CD4-positive, alpha-beta T cell (primary cell): ENCODE measurements at regions not wholly inside any gene's neighbourhood (a gene's known extent, or its start where the extent isn't known, plus 50 kb on each side); places are given as distances from the start of the nearest gene placed in this dataset. TPM values are rescaled to one million over a fixed set of nuclear protein-coding genes. Genes with fewer than 3 reads are reported as not detected.

Experiments used
- ATAC-seq: fragments of 200-7000 bp; cut with Tn5 transposase; one replicate; pipeline ENCODE4 v1.10.0; 2022; ENCODE audit warnings: mild to moderate bottlenecking; ENCODE audit not compliant: poor library complexity
- CTCF ChIA-PET: fragments of 350-600 bp; sonication (Branson Sonifier 250); formaldehyde crosslinking; loops from one replicate; lab custom pipeline; 2021; ENCODE audit warnings: antibody characterized with exemption, inconsistent platforms; lab: Charles Lee
- POLR2A ChIA-PET: fragments of 350-600 bp; sonication (Branson Sonifier 250); formaldehyde crosslinking; loops from one replicate; lab custom pipeline; 2021; ENCODE audit warnings: antibody characterized with exemption, inconsistent platforms; lab: Charles Lee
- DNase-seq, 14 experiments: peaks; one replicate each; pipeline ENCODE4 v3.0.0-alpha.2; 2013 to 2020; ENCODE audit warnings: mixed read lengths in 2 of 14
- H3K27ac ChIP-seq, 2 donors: one replicate each; pipeline versions ENCODE4 v1.5.1 to v1.7.0; 2013; ENCODE audit warnings: low read length in 2 of 2, low read depth in 1 of 2, mild to moderate bottlenecking in 1 of 2
- H3K27me3 ChIP-seq, 2 experiments: 1 replicate in 1 of 2; 2 replicates in 1 of 2; pipeline versions ENCODE4 v1.6.1 to v1.7.0; 2013; ENCODE audit warnings: low read length in 2 of 2, control low read depth in 1 of 2, mild to moderate bottlenecking in 1 of 2, moderate library complexity in 1 of 2; ENCODE audit not compliant: insufficient read depth in 2 of 2, control insufficient read depth in 1 of 2
- H3K36me3 ChIP-seq: one replicate; pipeline ENCODE4 v1.6.1; 2013; ENCODE audit warnings: low read length, control low read depth; ENCODE audit not compliant: insufficient read depth
- H3K4me1 ChIP-seq: one replicate; pipeline ENCODE4 v1.6.1; 2013; ENCODE audit warnings: low read length, control low read depth; ENCODE audit not compliant: insufficient read depth
- H3K4me3 ChIP-seq: one replicate; pipeline ENCODE4 v1.5.1; 2013; ENCODE audit warnings: mild to moderate bottlenecking, low read length, moderate library complexity
- H3K9me3 ChIP-seq, 2 experiments: 1 replicate in 1 of 2; 2 replicates in 1 of 2; pipeline versions ENCODE4 v1.6.1 to v1.7.0; 2013; ENCODE audit warnings: low read length in 2 of 2, mild to moderate bottlenecking in 2 of 2, control low read depth in 1 of 2, moderate library complexity in 1 of 2; ENCODE audit not compliant: control insufficient read depth in 1 of 2, insufficient read depth in 1 of 2
- H3K27ac Mint-ChIP-seq: one replicate; pipeline ENCODE4 v1.8.0; 2020; ENCODE audit warnings: mixed read lengths
- H3K27me3 Mint-ChIP-seq: one replicate; pipeline ENCODE4 v1.8.0; 2021; ENCODE audit warnings: mixed read lengths
- H3K36me3 Mint-ChIP-seq: one replicate; pipeline ENCODE4 v1.8.0; 2021; ENCODE audit warnings: low read depth, mixed read lengths
- H3K4me1 Mint-ChIP-seq: one replicate; pipeline ENCODE4 v1.8.0; 2021; ENCODE audit warnings: low read depth, mixed read lengths
- H3K4me3 Mint-ChIP-seq: one replicate; pipeline ENCODE4 v1.8.0; 2020; ENCODE audit warnings: mild to moderate bottlenecking, mixed read lengths
- H3K9me3 Mint-ChIP-seq: one replicate; pipeline ENCODE4 v1.8.0; 2020; ENCODE audit warnings: mixed read lengths
- CTCF ChIP-seq: fragments of 200-600 bp; IDR thresholded peaks from one replicate; pipeline ENCODE4 v1.8.0; 2022; ENCODE audit warnings: antibody characterized with exemption, mild to moderate bottlenecking
- intact Hi-C, 2 experiments: fragments of 100-400 bp; cut with DNase I in 1 of 2; cut with micrococcal nuclease in 1 of 2; formaldehyde crosslinking; loops; one replicate each; pipeline versions ENCODE4 v1.15.1 to v1.9.0; 2023 to 2025; cut with DNase I, micrococcal nuclease
- microRNA-seq: library from miRNA; unstranded; fragments of <30 nt; microRNA quantifications from one replicate; pipeline ENCODE4 v1.2.0, GENCODE V29; 2021; ENCODE audit warnings: borderline microRNAs expressed, borderline replicate concordance

- no peaks in the 10 kb centered on the region for H3K27me3 Mint-ChIP-seq
- no peaks in the 10 kb centered on the region for H3K36me3 Mint-ChIP-seq
- POLR2A ChIA-PET = no interaction called here
- ATAC-seq = no peak
- no peak overlapping the region for H3K27ac ChIP-seq
- no peak for DNase-seq
- H3K27ac Mint-ChIP-seq = no peak overlapping the region
- TF ChIP-seq CTCF = no peak
- peaks cover 0 to 5% of the 10 kb centered on the region in 2 experiments for H3K9me3 ChIP-seq
- no peaks in the 10 kb centered on the region for H3K4me1 Mint-ChIP-seq
- no peaks in the 10 kb centered on the region for H3K36me3 ChIP-seq
- H3K4me1 ChIP-seq = no peaks in the 10 kb centered on the region
- CTCF ChIA-PET = no interaction called here
- no peak overlapping the region for H3K4me3 Mint-ChIP-seq
- peaks cover 3% of the 10 kb centered on the region for H3K9me3 Mint-ChIP-seq
- intact Hi-C loops = no loop called here
- no peak overlapping the region for H3K4me3 ChIP-seq
- no peaks in the 10 kb centered on the region for H3K27me3 ChIP-seq
Observed at GRCh38 chr20:7829776-7830175, 110.5 kb downstream of the HAO1 start.

Small RNA genes lying in the stretch of these regions (microRNA-seq; reads per million reads assigned to microRNA genes)
- not detected for gene MIR8062
